ENCODE measurements at regions not wholly inside any gene's neighbourhood (a gene's known extent, or its start where the extent isn't known, plus 50 kb on each side); places are given as distances from the start of the nearest gene placed in this dataset.

- TF ChIP-seq REST (IDR thresholded peaks at IDR 0.05; ENCODE audit: low read depth, low read length), result no peak
- no peak for TF ChIP-seq FOXJ3 (CRISPR knock-in tag; IDR thresholded peaks at IDR 0.05)
- TF ChIP-seq TAF1 (IDR thresholded peaks at IDR 0.05; ENCODE audit: borderline replicate concordance, low read depth, low read length), result no peak
- no peak for TF ChIP-seq FOXM1 (IDR thresholded peaks at IDR 0.05; ENCODE audit: low read depth)
- no peak for TF ChIP-seq RAD21 (IDR thresholded peaks at IDR 0.05; ENCODE audit: low read length)
- no peak for TF ChIP-seq TEAD4 (IDR thresholded peaks at IDR 0.05; ENCODE audit: borderline replicate concordance, insufficient read depth)
- TF ChIP-seq CHD2 (IDR thresholded peaks at IDR 0.05; ENCODE audit: low read length, partially characterized antibody), result no peak
- TF ChIP-seq SIN3A (IDR thresholded peaks at IDR 0.05; ENCODE audit: borderline replicate concordance, low read depth, low read length), result no peak
Measured at GRCh38 chr16:85254921-85255320, 142.6 kb upstream of the CIBAR2 start (continued).

GRCh38 chr16:85255777-85256176, 143.5 kb upstream of the CIBAR2 start:
- Histone ChIP-seq H3K36me3 (replicated peaks in 1 of 2; ENCODE audit: control insufficient read depth in 1 of 2, insufficient read depth in 2 of 2, low read length in 1 of 2) (no peaks in the 10 kb centered on the region), H3K4me2 (no peak overlapping the region), H3K9ac (no peak overlapping the region), H3K4me3 (ENCODE audit: low read depth in 2 of 2, low read length in 1 of 2) (no peak overlapping the region), H3K27me3 (ENCODE audit: insufficient read depth) (no peaks in the 10 kb centered on the region), H2AFZ (ENCODE audit: low read depth) (no peak overlapping the region), H3K27ac (ENCODE audit: low read depth in 2 of 2, low read length in 1 of 2) (no peak overlapping the region), H3K79me2 (ENCODE audit: insufficient read depth) (no peaks in the 10 kb centered on the region; the same call in 1 of the 2 replicates), H4K20me1 (ENCODE audit: insufficient read depth) (peaks cover 13% of the 10 kb centered on the region), H3K9me3 (no peaks in the 10 kb centered on the region), H3K9me2 (no peaks in the 10 kb centered on the region), H3F3A (replicated peaks; ENCODE audit: insufficient read depth) (peaks cover 6% of the 10 kb centered on the region), H3K4me1 (ENCODE audit: control insufficient read depth in 1 of 2, insufficient read depth in 2 of 2, low read depth in 1 of 2, low read length in 1 of 2) (peaks cover 0 to 54% of the 10 kb centered on the region in 2 experiments; a peak in 1 of 4 replicates)
- WGBS (ENCODE audit: low lambda C conversion rate), result 94% methylated on average over 10 of the region's 10 CpGs
- DNase-seq, result no peak
- TF ChIP-seq GABPA (IDR thresholded peaks at IDR 0.05; ENCODE audit: low read depth) (no peak), RCOR1 (IDR thresholded peaks at IDR 0.05; ENCODE audit: low read length) (no peak), TAF1 (IDR thresholded peaks at IDR 0.05; ENCODE audit: borderline replicate concordance, low read depth, low read length) (no peak), NRF1 (IDR thresholded peaks at IDR 0.05; ENCODE audit: low read depth, low read length) (no peak), EP300 (IDR thresholded peaks at IDR 0.05; ENCODE audit: borderline replicate concordance in 1 of 2, low read depth in 1 of 2, low read length in 1 of 2) (no peak), NFIC (IDR thresholded peaks at IDR 0.05; ENCODE audit: borderline replicate concordance) (no peak), JUND (IDR thresholded peaks at IDR 0.05) (no peak), SIN3A (IDR thresholded peaks at IDR 0.05; ENCODE audit: borderline replicate concordance, low read depth, low read length) (no peak), MXI1 (IDR thresholded peaks at IDR 0.05; ENCODE audit: low read depth, low read length) (no peak), FOSL2 (IDR thresholded peaks at IDR 0.05; ENCODE audit: borderline replicate concordance, low read depth) (no peak), YY1 (IDR thresholded peaks at IDR 0.05; ENCODE audit: low read depth) (no peak), FOXJ3 (CRISPR knock-in tag; IDR thresholded peaks at IDR 0.05) (no peak), GATA2 (CRISPR knock-in tag; IDR thresholded peaks at IDR 0.05) (no peak), RAD21 (IDR thresholded peaks at IDR 0.05; ENCODE audit: low read length) (no peak), IRF3 (IDR thresholded peaks at IDR 0.05; ENCODE audit: low read depth, low read length) (no peak), RXRA (IDR thresholded peaks at IDR 0.05; ENCODE audit: borderline replicate concordance, low read depth) (no peak), MEF2A (IDR thresholded peaks at IDR 0.05; ENCODE audit: borderline replicate concordance, low read depth) (no peak), TEAD4 (IDR thresholded peaks at IDR 0.05; ENCODE audit: borderline replicate concordance, insufficient read depth) (no peak), ZBTB33 (IDR thresholded peaks at IDR 0.05; ENCODE audit: borderline replicate concordance, low read depth) (no peak)
- ChIA-PET CTCF (interaction anchor here (0.8 to 6.9 kb wide), 6 partner anchors 10 to 172 kb away, joined by 3 to 54 read pairs (median 6); no protein-coding TSS in a partner anchor), POLR2A (interaction anchor here (0.6 kb wide), 1 partner anchor 91 kb away, joined by 3 read pairs; no protein-coding TSS in a partner anchor)
